GM12891 (cell line): ENCODE measurements at regions not wholly inside any gene's neighbourhood (a gene's known extent, or its start where the extent isn't known, plus 50 kb on each side); places are given as distances from the start of the nearest gene placed in this dataset.

ENCODE experiments used
- DNase-seq: peaks from one replicate; pipeline ENCODE4 v3.0.0; 2011; ENCODE audit warnings: low spot score; ENCODE audit not compliant: insufficient read length
- FAIRE-seq: peaks from 2 replicates; lab custom pipeline; 2011; peaks lifted over from hg19 to GRCh38; lab: Jason Lieb, UNC
- PAX5 ChIP-seq: IDR thresholded peaks from 2 replicates; pipeline ENCODE4 v1.6.1; 2011; ENCODE audit warnings: low read length, moderate library complexity, mild to moderate bottlenecking; ENCODE audit not compliant: insufficient read depth, severe bottlenecking
- POLR2A ChIP-seq: IDR thresholded peaks from 2 replicates; pipeline ENCODE4 v1.6.1; 2011; ENCODE audit warnings: low read depth, low read length, control low read depth
- POLR2AphosphoS5 ChIP-seq: IDR thresholded peaks from 2 replicates; pipeline ENCODE4 v1.6.1; 2011; ENCODE audit warnings: low read depth, low read length, control low read depth
- POU2F2 ChIP-seq: IDR thresholded peaks from 2 replicates; pipeline ENCODE4 v1.6.1; 2011; ENCODE audit warnings: low read depth, mild to moderate bottlenecking, control low read depth, low read length, moderate library complexity
- SPI1 ChIP-seq: IDR thresholded peaks from 2 replicates; pipeline ENCODE4 v1.6.1; 2011; ENCODE audit warnings: low read depth, low read length, control low read depth
- TAF1 ChIP-seq: IDR thresholded peaks from 2 replicates; pipeline ENCODE4 v1.6.1; 2011; ENCODE audit warnings: low read depth, low read length, control low read depth

- DNase-seq (no peak), FAIRE-seq (no peak)
- TF ChIP-seq PAX5 (no peak), POU2F2 (no peak), TAF1 (no peak), POLR2A (no peak), POLR2AphosphoS5 (no peak), SPI1 (no peak)
These were observed 160.9 kb upstream of the SLC13A1 start for GRCh38 chr7:123360631-123361030.

GRCh38 chr7:123355576-123356190, 155.9 kb upstream of the SLC13A1 start:
- DNase-seq: no peak
- no peak for FAIRE-seq
- TF ChIP-seq SPI1 (no peak), PAX5 (no peak), POLR2A (no peak), TAF1 (no peak), POU2F2 (no peak), POLR2AphosphoS5 (no peak)

GRCh38 chr7:123352973-123353372, 153.2 kb upstream of the SLC13A1 start:
- DNase-seq: no peak
- no peak for FAIRE-seq
- TF ChIP-seq POLR2AphosphoS5 (no peak), POLR2A (no peak), PAX5 (no peak), TAF1 (no peak), SPI1 (no peak)

DNA sequence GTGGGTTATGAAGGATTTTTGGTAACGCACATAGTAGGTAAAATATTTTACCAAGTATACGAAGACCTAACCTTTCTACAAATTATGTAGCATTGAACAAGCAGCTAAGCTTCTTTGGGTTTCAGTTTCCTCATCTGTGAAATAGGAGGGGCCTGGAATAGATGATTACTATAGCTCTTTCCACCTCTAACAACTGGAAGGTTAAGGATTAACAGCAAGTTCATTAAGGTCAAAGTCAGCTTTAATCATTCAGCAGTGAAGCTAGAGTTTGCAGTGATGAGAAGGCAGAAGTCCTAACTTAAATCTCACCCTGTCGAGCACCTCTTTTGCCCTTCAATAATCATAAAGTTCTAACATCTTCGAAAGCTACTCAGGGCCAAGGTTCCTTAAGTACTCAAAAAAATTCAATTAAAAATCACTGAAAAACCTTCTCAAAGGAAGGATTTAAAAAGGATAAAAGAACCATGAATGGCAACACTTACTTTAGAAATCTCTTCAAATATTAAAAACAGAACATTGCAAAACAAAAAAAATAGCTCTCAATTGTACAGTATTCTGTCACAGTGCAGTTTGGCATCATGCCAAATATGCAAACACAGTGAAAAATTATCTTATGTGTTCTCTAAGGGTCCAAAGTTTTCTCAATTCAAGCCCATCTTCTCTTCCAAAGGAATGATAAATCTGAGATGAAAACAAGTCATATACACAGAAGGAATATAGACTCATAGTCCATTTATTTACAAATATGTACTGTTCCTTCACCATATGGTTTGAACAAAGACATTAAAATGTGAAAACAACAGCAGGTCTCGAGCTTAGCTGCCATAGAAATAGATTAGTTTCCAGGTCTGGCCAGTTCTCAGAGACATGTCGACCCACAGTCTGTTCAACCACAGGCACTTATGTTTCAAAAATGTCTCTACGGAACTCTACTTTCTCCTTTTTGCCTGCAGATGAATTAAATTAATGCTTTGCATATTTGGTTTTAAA, 152.0 kb upstream of the SLC13A1 start:
- FAIRE-seq: no peak
- TF ChIP-seq TAF1 (no peak), POLR2A (no peak)
- DNase-seq: no peak

DNA sequence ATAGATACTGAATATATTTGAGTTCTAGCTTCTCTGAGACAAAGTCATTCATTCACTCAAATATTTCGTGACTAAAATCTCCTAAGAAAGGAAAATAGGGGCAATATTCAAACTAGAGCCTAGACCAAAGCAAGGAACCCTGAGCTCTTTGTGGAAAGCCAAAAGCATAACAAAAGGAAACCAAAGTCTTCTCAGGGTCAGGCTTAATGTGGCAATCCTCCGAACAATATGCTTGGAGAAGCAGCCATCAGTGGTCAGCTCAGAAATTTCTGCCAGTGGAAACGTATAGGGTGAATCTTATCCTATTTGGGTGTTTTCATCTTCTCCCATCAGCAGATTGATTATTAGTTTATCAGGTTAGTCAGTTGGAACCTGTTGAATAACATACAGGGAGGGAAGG, 151.3 kb upstream of the SLC13A1 start:
- TF ChIP-seq SPI1 (no peak), POLR2A (no peak), POU2F2 (no peak), TAF1 (no peak)
- FAIRE-seq: no peak
- no peak for DNase-seq

GRCh38 chr7:123348690-123349089, 148.9 kb upstream of the SLC13A1 start:
- TF ChIP-seq POLR2AphosphoS5: no peak
- TF ChIP-seq POU2F2: no peak
- TF ChIP-seq SPI1: no peak
- no peak for TF ChIP-seq PAX5
- no peak for TF ChIP-seq POLR2A
- no peak for TF ChIP-seq TAF1
- DNase-seq (no peak), FAIRE-seq (no peak)

- FAIRE-seq (no peak), DNase-seq (no peak)
- no peak for TF ChIP-seq POLR2AphosphoS5
- TF ChIP-seq POU2F2: no peak
- TF ChIP-seq TAF1: no peak
These were observed 147.0 kb upstream of the SLC13A1 start for GRCh38 chr7:123346766-123347165.

- no peak for DNase-seq
- no peak for FAIRE-seq
- no peak for TF ChIP-seq TAF1
- TF ChIP-seq POLR2A: no peak
- no peak for TF ChIP-seq SPI1
- no peak for TF ChIP-seq POLR2AphosphoS5
- TF ChIP-seq PAX5: no peak
- TF ChIP-seq POU2F2: no peak
These were observed 143.8 kb upstream of the SLC13A1 start for GRCh38 chr7:123343611-123344010.

DNA sequence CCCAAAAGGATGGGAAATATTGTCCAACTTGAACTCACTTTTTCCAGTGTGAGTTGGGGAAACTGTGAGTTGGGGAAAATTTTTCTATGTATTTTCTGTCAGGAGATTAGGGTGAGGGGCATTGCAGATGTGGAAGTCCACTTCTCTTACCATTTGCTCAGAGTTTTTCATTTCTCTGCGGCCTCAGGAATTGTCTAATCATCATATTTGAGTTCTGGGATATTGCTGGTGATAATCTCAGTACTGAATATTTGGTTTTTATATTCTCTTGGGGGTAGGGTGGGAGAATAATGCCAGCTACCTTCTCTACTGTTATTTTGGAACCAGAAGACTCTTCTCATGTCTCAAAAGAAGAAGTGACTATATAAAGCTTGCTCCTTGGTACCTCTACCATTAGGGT, 141.3 kb upstream of the SLC13A1 start:
- FAIRE-seq (no peak), DNase-seq (no peak)
- TF ChIP-seq PAX5: no peak
- TF ChIP-seq TAF1: no peak
- TF ChIP-seq POU2F2: no peak
- no peak for TF ChIP-seq POLR2AphosphoS5
- no peak for TF ChIP-seq POLR2A
- TF ChIP-seq SPI1: no peak

- DNase-seq (no peak), FAIRE-seq (no peak)
- TF ChIP-seq POLR2AphosphoS5: no peak
- no peak for TF ChIP-seq SPI1
These were observed 138.9 kb upstream of the SLC13A1 start for GRCh38 chr7:123338688-123339087.
